Retinal pigment epithelial cell (primary cell): ENCODE measurements at regions not wholly inside any gene's neighbourhood (a gene's known extent, or its start where the extent isn't known, plus 50 kb on each side); places are given as distances from the start of the nearest gene placed in this dataset.

Experiments
- DNase-seq: peaks from one replicate; pipeline ENCODE4 v3.0.0-alpha.2; 2010; ENCODE audit warnings: low read depth
- H3K4me3 ChIP-seq: 2 replicates; pipeline ENCODE4 v1.5.1; 2011; ENCODE audit warnings: mild to moderate bottlenecking, low read length, control low read depth, moderate library complexity
- TF ChIP-seq, protein P1 (sequence below): conservative IDR thresholded peaks from 2 replicates; pipeline ENCODE4 v1.5.1; 2011; ENCODE audit warnings: low read depth, low read length, control low read depth, inconsistent platforms

DNA sequence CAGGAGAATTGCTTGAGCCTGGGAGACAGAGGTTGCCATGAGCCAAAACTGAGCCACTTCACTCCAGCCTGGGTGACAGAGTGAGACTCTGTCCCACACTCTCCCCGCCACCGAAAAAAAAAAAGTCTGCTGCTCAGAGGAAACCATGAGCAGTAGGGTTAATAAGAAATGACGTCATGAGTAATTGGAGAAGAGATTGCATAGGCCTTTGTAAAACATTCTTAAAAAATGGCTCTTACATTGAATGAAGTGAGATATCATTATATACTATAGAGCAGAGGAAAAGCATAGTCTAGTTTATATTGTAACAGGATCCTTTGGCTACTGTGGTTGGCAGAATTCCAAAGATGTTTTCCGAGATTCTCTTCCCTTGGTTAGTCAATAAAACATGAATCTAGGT is 228.2 kb downstream of the PCDH20 start:
- no peak for DNase-seq
- TF ChIP-seq, protein P1, sequence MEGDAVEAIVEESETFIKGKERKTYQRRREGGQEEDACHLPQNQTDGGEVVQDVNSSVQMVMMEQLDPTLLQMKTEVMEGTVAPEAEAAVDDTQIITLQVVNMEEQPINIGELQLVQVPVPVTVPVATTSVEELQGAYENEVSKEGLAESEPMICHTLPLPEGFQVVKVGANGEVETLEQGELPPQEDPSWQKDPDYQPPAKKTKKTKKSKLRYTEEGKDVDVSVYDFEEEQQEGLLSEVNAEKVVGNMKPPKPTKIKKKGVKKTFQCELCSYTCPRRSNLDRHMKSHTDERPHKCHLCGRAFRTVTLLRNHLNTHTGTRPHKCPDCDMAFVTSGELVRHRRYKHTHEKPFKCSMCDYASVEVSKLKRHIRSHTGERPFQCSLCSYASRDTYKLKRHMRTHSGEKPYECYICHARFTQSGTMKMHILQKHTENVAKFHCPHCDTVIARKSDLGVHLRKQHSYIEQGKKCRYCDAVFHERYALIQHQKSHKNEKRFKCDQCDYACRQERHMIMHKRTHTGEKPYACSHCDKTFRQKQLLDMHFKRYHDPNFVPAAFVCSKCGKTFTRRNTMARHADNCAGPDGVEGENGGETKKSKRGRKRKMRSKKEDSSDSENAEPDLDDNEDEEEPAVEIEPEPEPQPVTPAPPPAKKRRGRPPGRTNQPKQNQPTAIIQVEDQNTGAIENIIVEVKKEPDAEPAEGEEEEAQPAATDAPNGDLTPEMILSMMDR: no peak
- H3K4me3 ChIP-seq: no peak overlapping the region

DNA sequence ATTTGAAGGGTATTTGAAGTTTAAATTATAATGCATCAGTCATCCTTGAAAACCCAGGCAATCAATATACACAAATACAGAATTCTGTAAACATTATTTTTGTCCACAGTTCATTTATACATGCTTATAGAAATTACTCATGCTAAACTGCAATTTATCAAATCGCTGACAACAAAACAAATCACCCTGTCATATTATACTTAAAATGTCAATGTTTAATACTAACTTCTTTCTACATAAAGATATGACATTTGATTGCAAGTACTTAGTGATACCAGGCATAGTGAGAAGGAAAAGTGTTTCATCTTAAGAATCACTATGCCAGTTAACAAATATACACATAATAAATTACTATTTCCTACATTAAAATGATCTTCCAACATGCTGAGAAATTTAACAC is 232.0 kb downstream of the PCDH20 start:
- H3K4me3 ChIP-seq: no peak overlapping the region
- no peak for DNase-seq
- TF ChIP-seq, protein P1: no peak

DNA sequence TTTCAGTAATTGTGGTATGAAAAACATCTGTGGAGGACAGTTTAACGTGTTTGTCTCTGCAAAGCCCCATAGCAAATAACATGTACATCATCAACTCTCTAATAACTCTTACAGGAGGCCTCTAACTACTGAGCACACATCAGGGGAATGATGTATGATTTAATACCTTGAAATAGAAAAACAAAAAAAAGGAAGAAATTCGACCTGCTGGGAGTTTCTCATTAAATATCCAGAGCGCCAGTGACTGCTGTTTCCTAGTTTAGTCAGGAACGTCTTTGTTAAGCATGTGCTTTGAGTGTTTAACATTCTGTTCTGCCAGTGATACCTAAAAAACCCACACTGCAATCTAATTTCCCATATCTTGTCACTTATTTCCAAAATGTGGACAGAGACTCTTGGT is 235.4 kb downstream of the PCDH20 start:
- no peak for DNase-seq
- TF ChIP-seq, protein P1: no peak
- no peak overlapping the region for H3K4me3 ChIP-seq

DNA sequence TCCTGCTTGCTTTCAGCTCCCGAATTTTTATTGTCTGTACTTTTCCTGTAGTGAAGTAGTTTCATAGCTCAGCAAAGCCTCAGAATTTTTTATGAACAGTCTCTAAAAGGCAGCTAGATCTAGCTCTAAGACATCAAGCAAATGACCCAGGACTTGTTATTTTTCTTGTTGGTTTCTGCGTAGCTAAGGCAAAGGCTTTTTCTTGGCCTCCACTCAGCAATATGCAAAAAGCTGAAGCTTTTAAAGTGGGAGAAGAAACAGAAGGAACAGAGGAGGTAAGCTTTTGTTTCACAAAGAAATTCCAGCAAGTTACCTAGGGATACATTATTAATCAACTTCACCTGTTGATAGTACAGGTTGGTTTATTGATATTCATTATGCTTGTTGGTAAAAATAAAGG is 235.9 kb downstream of the PCDH20 start:
- TF ChIP-seq, protein P1: no peak
- DNase-seq: no peak

DNA sequence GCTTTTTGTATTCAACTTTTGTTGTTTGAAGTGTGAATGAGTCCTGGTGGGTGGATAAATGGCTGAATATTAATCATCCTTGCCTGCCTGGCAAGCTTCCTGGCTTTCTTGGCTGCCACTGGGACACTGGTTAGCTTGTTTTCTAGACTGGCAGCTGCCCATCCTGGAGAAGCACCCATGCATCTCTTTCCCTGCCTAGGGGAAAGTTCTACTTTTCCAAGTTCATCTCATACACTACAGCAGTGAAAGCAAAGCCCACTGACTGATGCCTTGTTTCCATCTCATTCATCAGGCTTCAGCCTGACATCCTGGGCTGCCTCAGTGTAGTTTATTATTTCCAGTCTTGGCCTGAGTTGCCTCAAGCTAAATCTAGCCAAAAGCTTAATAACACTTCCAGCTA is 244.8 kb downstream of the PCDH20 start:
- TF ChIP-seq, protein P1: no peak
- no peak for DNase-seq

More for the DNA sequence above, 235.9 kb downstream of the PCDH20 start:
- H3K4me3 ChIP-seq: no peak overlapping the region

DNA sequence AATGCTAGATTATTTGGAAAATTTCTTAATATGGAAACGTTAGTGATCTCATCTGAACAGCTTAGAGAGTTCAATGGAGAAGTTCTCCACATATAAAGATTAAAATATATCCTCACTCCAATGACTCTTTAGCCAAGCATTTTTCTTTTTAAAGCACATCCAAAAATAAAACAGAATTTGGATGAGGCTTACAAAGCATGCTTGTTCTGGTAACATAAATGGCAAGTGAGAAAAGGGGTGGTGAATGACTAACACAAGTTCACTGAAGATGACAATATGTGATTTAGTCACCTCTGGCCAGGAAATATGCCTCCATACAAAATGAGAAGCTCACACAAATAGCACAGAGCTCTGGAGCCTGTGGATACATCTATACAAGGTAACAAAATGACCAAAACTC is 253.0 kb downstream of the PCDH20 start:
- TF ChIP-seq, protein P1: no peak
- DNase-seq: no peak
- no peak overlapping the region for H3K4me3 ChIP-seq

More for the DNA sequence above, 244.8 kb downstream of the PCDH20 start:
- H3K4me3 ChIP-seq: no peak overlapping the region

DNA sequence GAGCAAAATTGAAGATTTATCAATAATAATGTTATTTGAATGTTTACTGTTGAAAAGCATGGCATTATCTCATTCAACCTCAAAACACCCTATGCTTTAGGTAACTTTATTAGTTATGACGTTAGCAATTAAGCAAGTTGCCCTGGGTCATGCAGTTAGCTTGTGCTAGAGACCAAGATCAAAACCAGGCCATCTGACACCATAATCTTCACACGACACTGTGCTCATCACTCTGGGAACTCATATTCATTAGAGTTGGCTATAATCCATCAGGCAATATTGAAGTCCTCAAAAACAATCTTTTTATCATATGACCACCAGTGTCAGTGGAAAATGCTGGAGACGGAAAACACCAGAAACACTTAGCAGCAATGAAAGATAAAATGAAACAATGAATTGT is 253.5 kb downstream of the PCDH20 start:
- TF ChIP-seq, protein P1: no peak
- DNase-seq: no peak
- no peak overlapping the region for H3K4me3 ChIP-seq
